Liver (tissue), 8 donors: ENCODE measurements at regions not wholly inside any gene's neighbourhood (a gene's known extent, or its start where the extent isn't known, plus 50 kb on each side); places are given as distances from the start of the nearest gene placed in this dataset.

Experiments
- DNase-seq: peaks from one replicate; pipeline ENCODE4 v3.0.0-alpha.2; 2017; ENCODE audit warnings: low spot score
- H3K27ac ChIP-seq, 2 donors: one replicate each; pipeline ENCODE4 v1.7.0; 2013; ENCODE audit warnings: inconsistent platforms in 2 of 2, low read length in 2 of 2, control low read depth in 1 of 2, low read depth in 1 of 2, mild to moderate bottlenecking in 1 of 2
- H3K27me3 ChIP-seq, 4 donors: one replicate each; pipeline versions ENCODE4 v1.6.1 to v1.7.0; 2013; ENCODE audit warnings: low read length in 3 of 4, inconsistent platforms in 1 of 4, mild to moderate bottlenecking in 1 of 4, moderate library complexity in 1 of 4; ENCODE audit not compliant: control insufficient read depth in 4 of 4, insufficient read depth in 4 of 4
- H3K36me3 ChIP-seq, 4 donors: one replicate each; pipeline versions ENCODE4 v1.6.1 to v1.7.0; 2013; ENCODE audit warnings: low read length in 3 of 4, mild to moderate bottlenecking in 3 of 4, low read depth in 1 of 4, moderate library complexity in 1 of 4; ENCODE audit not compliant: control insufficient read depth in 4 of 4, insufficient read depth in 3 of 4
- H3K4me1 ChIP-seq, 4 donors: one replicate each; pipeline versions ENCODE4 v1.6.1 to v1.7.0; 2013; ENCODE audit warnings: low read length in 3 of 4, mild to moderate bottlenecking in 3 of 4, moderate library complexity in 1 of 4; ENCODE audit not compliant: control insufficient read depth in 4 of 4, insufficient read depth in 4 of 4
- H3K4me3 ChIP-seq, 3 donors: one replicate each; pipeline versions ENCODE4 v1.6.1 to v1.7.0; 2013; ENCODE audit warnings: low read length in 3 of 3, control low read depth in 1 of 3, low read depth in 1 of 3, mild to moderate bottlenecking in 1 of 3
- H3K9ac ChIP-seq, 2 donors: one replicate each; pipeline ENCODE4 v1.7.0; 2013; ENCODE audit warnings: low read length in 2 of 2, mild to moderate bottlenecking in 2 of 2, moderate library complexity in 2 of 2, control low read depth in 1 of 2, low read depth in 1 of 2
- H3K9me3 ChIP-seq, 4 donors: one replicate each; pipeline versions ENCODE4 v1.6.1 to v1.7.0; 2013; ENCODE audit warnings: low read length in 3 of 4; ENCODE audit not compliant: control insufficient read depth in 4 of 4
- ATF3 ChIP-seq: IDR thresholded peaks from 2 replicates; pipeline ENCODE4 v1.6.1; 2016; ENCODE audit warnings: antibody characterized with exemption
- CTCF ChIP-seq: fragments of 150-350 bp; IDR thresholded peaks from 2 replicates; pipeline ENCODE4 v1.5.1; 2017; ENCODE audit warnings: improper control_type of control experiment, low read depth, low read length; ENCODE audit not compliant: missing input control
- EGR1 ChIP-seq, 2 donors: IDR thresholded peaks; 2 replicates each; pipeline ENCODE4 v1.6.1; 2016 to 2018; ENCODE audit warnings: antibody characterized with exemption in 2 of 2, low read depth in 2 of 2
- FOXA1 ChIP-seq: IDR thresholded peaks from 2 replicates; pipeline ENCODE4 v1.6.1; 2016; ENCODE audit warnings: antibody characterized with exemption
- FOXA2 ChIP-seq: IDR thresholded peaks from 2 replicates; pipeline ENCODE4 v1.6.1; 2016; ENCODE audit warnings: antibody characterized with exemption
- GABPA ChIP-seq, 2 donors: IDR thresholded peaks in 1 of 2; conservative IDR thresholded peaks in 1 of 2; 2 replicates each; pipeline ENCODE4 v1.6.1; 2016; ENCODE audit warnings: antibody characterized with exemption in 2 of 2, mild to moderate bottlenecking in 1 of 2, moderate library complexity in 1 of 2
- HNF4A ChIP-seq, 2 donors: conservative IDR thresholded peaks; 2 replicates each; pipeline ENCODE4 v1.6.1; 2016; ENCODE audit warnings: antibody characterized with exemption in 2 of 2, mild to moderate bottlenecking in 2 of 2
- HNF4G ChIP-seq: IDR thresholded peaks from 2 replicates; pipeline ENCODE4 v1.6.1; 2016; ENCODE audit warnings: antibody characterized with exemption
- JUND ChIP-seq, 2 donors: IDR thresholded peaks; 2 replicates each; pipeline ENCODE4 v1.6.1; 2016; ENCODE audit warnings: antibody characterized with exemption in 2 of 2
- MAX ChIP-seq: IDR thresholded peaks from 2 replicates; pipeline ENCODE4 v1.6.1; 2016; ENCODE audit warnings: antibody characterized with exemption
- NR2F2 ChIP-seq: IDR thresholded peaks from 2 replicates; pipeline ENCODE4 v1.6.1; 2016; ENCODE audit warnings: antibody characterized with exemption
- RAD21 ChIP-seq, 2 donors: IDR thresholded peaks; 2 replicates each; pipeline ENCODE4 v1.6.1; 2016; ENCODE audit warnings: antibody characterized with exemption in 2 of 2, mild to moderate bottlenecking in 2 of 2
- REST ChIP-seq: IDR thresholded peaks from 2 replicates; pipeline ENCODE4 v1.6.1; 2016; ENCODE audit warnings: antibody characterized with exemption, mild to moderate bottlenecking
- RXRA ChIP-seq, 2 donors: IDR thresholded peaks; 2 replicates each; pipeline ENCODE4 v1.6.1; 2017 to 2018; ENCODE audit warnings: antibody characterized with exemption in 2 of 2, mild to moderate bottlenecking in 1 of 2
- SP1 ChIP-seq: IDR thresholded peaks from 2 replicates; pipeline ENCODE4 v1.6.1; 2018; ENCODE audit warnings: antibody characterized with exemption, mild to moderate bottlenecking
- TAF1 ChIP-seq: conservative IDR thresholded peaks from 2 replicates; pipeline ENCODE4 v1.6.1; 2016; ENCODE audit warnings: antibody characterized with exemption, mild to moderate bottlenecking
- YY1 ChIP-seq: IDR thresholded peaks from 2 replicates; pipeline ENCODE4 v1.6.1; 2016; ENCODE audit warnings: antibody characterized with exemption, mild to moderate bottlenecking
- ZBTB33 ChIP-seq: IDR thresholded peaks from 2 replicates; pipeline ENCODE4 v1.6.1; 2016; ENCODE audit warnings: antibody characterized with exemption
- WGBS: extraction: QIAGEN DNeasy Blood & Tissue Kit; methylation state at CpG from one replicate; pipeline ENCODE4 v1.1.7; 2013; 5-methylcytosine and 5-hydroxymethylcytosine counted together
- donor health status: healthy.
- donor health status: healthy.
- donor health status: healthy.
- donor health status: healthy.
- donor health status: healthy.

- Histone ChIP-seq H3K27ac (no peak overlapping the region), H3K9ac (no peak overlapping the region), H3K9me3 (no peaks in the 10 kb centered on the region), H3K4me3 (no peak overlapping the region), H3K27me3 (no peaks in the 10 kb centered on the region), H3K36me3 (no peaks in the 10 kb centered on the region), H3K4me1 (no peaks in the 10 kb centered on the region)
- TF ChIP-seq MAX (no peak), ATF3 (no peak), EGR1 (IDR thresholded peaks at IDR 0.05; ENCODE audit: low read depth in 2 of 2) (no peak), CTCF (no peak), FOXA1 (no peak), NR2F2 (no peak)
- DNase-seq = no peak
- 95% methylated on average over 5 of the region's 5 CpGs for WGBS
These were observed 128.3 kb upstream of the KLF3 start for GRCh38 chr4:38535717-38536116.

- no peak for DNase-seq
- Histone ChIP-seq H3K9me3 (no peaks in the 10 kb centered on the region), H3K4me1 (no peaks in the 10 kb centered on the region), H3K9ac (no peak overlapping the region), H3K27ac (no peak overlapping the region), H3K4me3 (no peak overlapping the region), H3K27me3 (no peaks in the 10 kb centered on the region), H3K36me3 (no peaks in the 10 kb centered on the region)
- TF ChIP-seq REST (no peak), ZBTB33 (no peak), FOXA1 (no peak), NR2F2 (no peak), CTCF (no peak), HNF4A (conservative IDR thresholded peaks at IDR 0.05) (no peak), HNF4G (no peak), YY1 (no peak), RAD21 (IDR thresholded peaks at IDR 0.05) (no peak), MAX (no peak), ATF3 (no peak), FOXA2 (no peak), SP1 (no peak), EGR1 (IDR thresholded peaks at IDR 0.05; ENCODE audit: low read depth in 2 of 2) (no peak), RXRA (IDR thresholded peaks at IDR 0.05) (no peak), JUND (IDR thresholded peaks at IDR 0.05) (no peak), TAF1 (no peak), GABPA (IDR thresholded peaks at IDR 0.05 in 1 of 2, conservative IDR thresholded peaks at IDR 0.05 in 1 of 2) (no peak)
- 74% methylated on average over 2 of the region's 2 CpGs for WGBS
These were observed 127.3 kb upstream of the KLF3 start for GRCh38 chr4:38536716-38537115.
